HL-60 (cell line): ENCODE measurements at regions not wholly inside any gene's neighbourhood (a gene's known extent, or its start where the extent isn't known, plus 50 kb on each side); places are given as distances from the start of the nearest gene placed in this dataset.

Experiments
- DNase-seq, 2 experiments: peaks; one replicate each; pipeline ENCODE4 v3.0.0-alpha.2; 2010 to 2020; ENCODE audit warnings: low read depth in 1 of 2, low spot score in 1 of 2
- H3K27ac ChIP-seq: fragments of 250-450 bp; sonication (Bioruptor Pico); replicated peaks from 2 replicates; pipeline ENCODE4 v1.5.1; 2020; ENCODE audit warnings: mild to moderate bottlenecking, moderate library complexity
- H3K27me3 ChIP-seq: fragments of 250-450 bp; sonication (Bioruptor Pico); 2 replicates; pipeline ENCODE4 v1.5.1; 2021; ENCODE audit warnings: mild to moderate bottlenecking, moderate library complexity; ENCODE audit not compliant: insufficient read depth, poor library complexity, severe bottlenecking
- H3K4me3 ChIP-seq: replicated peaks from 2 replicates; pipeline ENCODE4 v1.5.1; 2011; ENCODE audit warnings: mild to moderate bottlenecking, control low read depth, low read length; ENCODE audit not compliant: insufficient read depth
- CTCF ChIP-seq: IDR thresholded peaks from one replicate; pipeline ENCODE4 v1.5.1; 2011; ENCODE audit warnings: low read length, control low read depth, inconsistent platforms; ENCODE audit not compliant: insufficient read depth
- GABPA ChIP-seq: IDR thresholded peaks from 2 replicates; pipeline ENCODE4 v1.6.1; 2012; ENCODE audit warnings: low read depth
- POLR2AphosphoS5 ChIP-seq: IDR thresholded peaks from 2 replicates; pipeline ENCODE4 v1.6.1; 2012; ENCODE audit warnings: low read depth
- SPI1 ChIP-seq: IDR thresholded peaks from 2 replicates; pipeline ENCODE4 v1.6.1; 2012; ENCODE audit warnings: low read depth, mild to moderate bottlenecking, borderline replicate concordance
- TF ChIP-seq, protein P1 (sequence below): IDR thresholded peaks from 2 replicates; pipeline ENCODE4 v1.6.1; 2012; ENCODE audit warnings: low read depth; ENCODE audit not compliant: insufficient replicate concordance

DNA sequence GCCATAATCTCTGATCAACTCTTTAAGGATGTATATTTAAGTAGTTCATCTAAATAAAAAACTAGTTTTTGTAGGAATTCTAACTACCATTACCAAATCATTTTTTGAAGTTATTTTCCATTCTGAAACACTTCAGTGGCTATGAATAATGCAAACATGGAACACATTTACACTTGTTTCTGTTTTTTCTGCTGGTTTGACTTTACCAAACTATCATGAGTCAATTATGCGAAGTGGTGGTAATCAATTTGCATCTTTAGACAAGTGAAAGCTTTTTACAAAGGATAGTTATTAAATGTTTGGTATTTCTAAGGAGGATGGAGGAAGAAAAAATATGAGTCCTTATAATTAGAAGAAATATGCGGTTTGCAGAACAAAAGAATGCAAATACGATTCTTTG lies 202.0 kb upstream of the MMADHC start:
- Histone ChIP-seq H3K27me3 (no peaks in the 10 kb centered on the region), H3K4me3 (no peak overlapping the region), H3K27ac (no peak overlapping the region)
- no peak for DNase-seq
- TF ChIP-seq GABPA: no peak
- no peak for TF ChIP-seq POLR2AphosphoS5
- TF ChIP-seq CTCF: no peak
- TF ChIP-seq, protein P1, sequence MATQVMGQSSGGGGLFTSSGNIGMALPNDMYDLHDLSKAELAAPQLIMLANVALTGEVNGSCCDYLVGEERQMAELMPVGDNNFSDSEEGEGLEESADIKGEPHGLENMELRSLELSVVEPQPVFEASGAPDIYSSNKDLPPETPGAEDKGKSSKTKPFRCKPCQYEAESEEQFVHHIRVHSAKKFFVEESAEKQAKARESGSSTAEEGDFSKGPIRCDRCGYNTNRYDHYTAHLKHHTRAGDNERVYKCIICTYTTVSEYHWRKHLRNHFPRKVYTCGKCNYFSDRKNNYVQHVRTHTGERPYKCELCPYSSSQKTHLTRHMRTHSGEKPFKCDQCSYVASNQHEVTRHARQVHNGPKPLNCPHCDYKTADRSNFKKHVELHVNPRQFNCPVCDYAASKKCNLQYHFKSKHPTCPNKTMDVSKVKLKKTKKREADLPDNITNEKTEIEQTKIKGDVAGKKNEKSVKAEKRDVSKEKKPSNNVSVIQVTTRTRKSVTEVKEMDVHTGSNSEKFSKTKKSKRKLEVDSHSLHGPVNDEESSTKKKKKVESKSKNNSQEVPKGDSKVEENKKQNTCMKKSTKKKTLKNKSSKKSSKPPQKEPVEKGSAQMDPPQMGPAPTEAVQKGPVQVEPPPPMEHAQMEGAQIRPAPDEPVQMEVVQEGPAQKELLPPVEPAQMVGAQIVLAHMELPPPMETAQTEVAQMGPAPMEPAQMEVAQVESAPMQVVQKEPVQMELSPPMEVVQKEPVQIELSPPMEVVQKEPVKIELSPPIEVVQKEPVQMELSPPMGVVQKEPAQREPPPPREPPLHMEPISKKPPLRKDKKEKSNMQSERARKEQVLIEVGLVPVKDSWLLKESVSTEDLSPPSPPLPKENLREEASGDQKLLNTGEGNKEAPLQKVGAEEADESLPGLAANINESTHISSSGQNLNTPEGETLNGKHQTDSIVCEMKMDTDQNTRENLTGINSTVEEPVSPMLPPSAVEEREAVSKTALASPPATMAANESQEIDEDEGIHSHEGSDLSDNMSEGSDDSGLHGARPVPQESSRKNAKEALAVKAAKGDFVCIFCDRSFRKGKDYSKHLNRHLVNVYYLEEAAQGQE: no peak
- TF ChIP-seq SPI1: no peak

DNA sequence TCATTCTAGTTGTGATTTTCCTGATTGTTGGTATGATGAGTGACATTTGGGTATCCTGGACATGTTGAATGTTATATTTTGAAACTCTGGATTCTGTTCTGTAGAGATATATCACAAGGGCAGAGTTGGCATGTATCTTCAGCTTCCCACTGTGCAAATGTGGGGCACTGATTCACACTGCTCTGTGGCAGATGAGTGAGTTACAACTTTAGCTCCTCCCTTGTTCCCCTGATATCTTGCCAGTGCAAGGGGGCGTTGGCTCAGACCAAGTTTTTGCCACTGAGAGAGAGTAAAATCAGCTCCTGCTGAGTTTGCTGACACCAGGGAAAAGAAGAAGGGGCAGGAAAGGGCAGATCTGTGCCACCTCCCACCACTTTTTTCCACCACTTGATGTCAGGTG lies 199.6 kb upstream of the MMADHC start:
- no peak overlapping the region for H3K4me3 ChIP-seq
- no peak overlapping the region for H3K27ac ChIP-seq
- TF ChIP-seq SPI1 (no peak), GABPA (no peak), CTCF (no peak), POLR2AphosphoS5 (no peak)
- TF ChIP-seq, protein P1: no peak
- H3K27me3 ChIP-seq: no peaks in the 10 kb centered on the region
- DNase-seq: no peak

GRCh38 chr2:149783284-149783683 lies 195.7 kb upstream of the MMADHC start:
- Histone ChIP-seq H3K27ac (no peak overlapping the region), H3K27me3 (no peaks in the 10 kb centered on the region), H3K4me3 (no peak overlapping the region)
- no peak for TF ChIP-seq GABPA
- TF ChIP-seq CTCF: no peak
- TF ChIP-seq POLR2AphosphoS5: no peak
- TF ChIP-seq, protein P1: no peak
- no peak for TF ChIP-seq SPI1
- no peak for DNase-seq
